ENCODE measurements at regions not wholly inside any gene's neighbourhood (a gene's known extent, or its start where the extent isn't known, plus 50 kb on each side); places are given as distances from the start of the nearest gene placed in this dataset.

DNA sequence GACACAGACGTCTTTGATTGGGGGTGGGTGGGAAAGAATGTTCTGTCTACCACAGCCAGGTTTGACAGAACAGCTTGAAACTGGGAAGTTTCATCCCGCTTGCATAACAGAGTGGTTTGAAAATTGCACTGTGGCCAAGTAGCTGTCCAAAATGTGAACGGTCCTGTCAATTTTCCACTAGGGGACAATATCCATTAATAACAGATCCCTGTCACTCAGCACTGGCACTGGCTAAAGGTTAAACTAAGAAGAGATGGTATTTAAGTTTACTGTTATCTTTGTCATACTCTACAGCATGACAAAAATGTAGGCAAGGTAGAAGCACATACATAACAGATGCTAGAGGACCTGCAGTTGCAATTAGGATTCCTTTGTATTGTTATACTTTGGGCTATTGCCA is 55.6 kb upstream of the ACMSD start (continued):
- TF ChIP-seq ZNF75D (CRISPR knock-in tag; IDR thresholded peaks at IDR 0.05; ENCODE audit: borderline replicate concordance) (no peak), ZNF678 (CRISPR knock-in tag; IDR thresholded peaks at IDR 0.05) (no peak), NFIC (IDR thresholded peaks at IDR 0.05; ENCODE audit: low read length) (no peak), ZNF546 (CRISPR knock-in tag; conservative IDR thresholded peaks at IDR 0.05) (no peak), THYN1 (CRISPR knock-in tag; IDR thresholded peaks at IDR 0.05; ENCODE audit: borderline replicate concordance, low read depth) (0 out of 2 replicates have a peak, but pooled peaks have one; percentile 54), ZNF772 (CRISPR knock-in tag; IDR thresholded peaks at IDR 0.05) (0 out of 2 replicates have a peak, but pooled peaks have one; percentile 37), ZNF850 (CRISPR knock-in tag; conservative IDR thresholded peaks at IDR 0.05) (no peak), ZNF234 (CRISPR knock-in tag; conservative IDR thresholded peaks at IDR 0.05) (no peak), KLF9 (CRISPR knock-in tag; IDR thresholded peaks at IDR 0.05; ENCODE audit: low read depth) (no peak), ARNT (IDR thresholded peaks at IDR 0.05) (no peak), ZNF788 (CRISPR knock-in tag; IDR thresholded peaks at IDR 0.05; ENCODE audit: borderline replicate concordance) (no peak), ZNF792 (CRISPR knock-in tag; IDR thresholded peaks at IDR 0.05) (no peak), SAP130 (CRISPR knock-in tag; IDR thresholded peaks at IDR 0.05; ENCODE audit: low read depth) (0 out of 2 replicates have a peak, but pooled peaks have one; percentile 19), POLR2AphosphoS5 (IDR thresholded peaks at IDR 0.05; ENCODE audit: low read depth, low read length) (no peak), SIN3B (IDR thresholded peaks at IDR 0.05; ENCODE audit: low read length) (no peak), ZNF30 (CRISPR knock-in tag; IDR thresholded peaks at IDR 0.05) (no peak), ZSCAN20 (CRISPR knock-in tag; IDR thresholded peaks at IDR 0.05; ENCODE audit: borderline replicate concordance) (no peak), STAG1 (CRISPR knock-in tag; IDR thresholded peaks at IDR 0.05) (peak; percentile 79), NR1H2 (CRISPR knock-in tag; IDR thresholded peaks at IDR 0.05; ENCODE audit: borderline replicate concordance, low read depth) (no peak)
- TF ChIP-seq, protein P1, sequence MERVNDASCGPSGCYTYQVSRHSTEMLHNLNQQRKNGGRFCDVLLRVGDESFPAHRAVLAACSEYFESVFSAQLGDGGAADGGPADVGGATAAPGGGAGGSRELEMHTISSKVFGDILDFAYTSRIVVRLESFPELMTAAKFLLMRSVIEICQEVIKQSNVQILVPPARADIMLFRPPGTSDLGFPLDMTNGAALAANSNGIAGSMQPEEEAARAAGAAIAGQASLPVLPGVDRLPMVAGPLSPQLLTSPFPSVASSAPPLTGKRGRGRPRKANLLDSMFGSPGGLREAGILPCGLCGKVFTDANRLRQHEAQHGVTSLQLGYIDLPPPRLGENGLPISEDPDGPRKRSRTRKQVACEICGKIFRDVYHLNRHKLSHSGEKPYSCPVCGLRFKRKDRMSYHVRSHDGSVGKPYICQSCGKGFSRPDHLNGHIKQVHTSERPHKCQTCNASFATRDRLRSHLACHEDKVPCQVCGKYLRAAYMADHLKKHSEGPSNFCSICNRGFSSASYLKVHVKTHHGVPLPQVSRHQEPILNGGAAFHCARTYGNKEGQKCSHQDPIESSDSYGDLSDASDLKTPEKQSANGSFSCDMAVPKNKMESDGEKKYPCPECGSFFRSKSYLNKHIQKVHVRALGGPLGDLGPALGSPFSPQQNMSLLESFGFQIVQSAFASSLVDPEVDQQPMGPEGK (CRISPR knock-in tag; IDR thresholded peaks at IDR 0.05): no peak
- TF ChIP-seq, protein P2, sequence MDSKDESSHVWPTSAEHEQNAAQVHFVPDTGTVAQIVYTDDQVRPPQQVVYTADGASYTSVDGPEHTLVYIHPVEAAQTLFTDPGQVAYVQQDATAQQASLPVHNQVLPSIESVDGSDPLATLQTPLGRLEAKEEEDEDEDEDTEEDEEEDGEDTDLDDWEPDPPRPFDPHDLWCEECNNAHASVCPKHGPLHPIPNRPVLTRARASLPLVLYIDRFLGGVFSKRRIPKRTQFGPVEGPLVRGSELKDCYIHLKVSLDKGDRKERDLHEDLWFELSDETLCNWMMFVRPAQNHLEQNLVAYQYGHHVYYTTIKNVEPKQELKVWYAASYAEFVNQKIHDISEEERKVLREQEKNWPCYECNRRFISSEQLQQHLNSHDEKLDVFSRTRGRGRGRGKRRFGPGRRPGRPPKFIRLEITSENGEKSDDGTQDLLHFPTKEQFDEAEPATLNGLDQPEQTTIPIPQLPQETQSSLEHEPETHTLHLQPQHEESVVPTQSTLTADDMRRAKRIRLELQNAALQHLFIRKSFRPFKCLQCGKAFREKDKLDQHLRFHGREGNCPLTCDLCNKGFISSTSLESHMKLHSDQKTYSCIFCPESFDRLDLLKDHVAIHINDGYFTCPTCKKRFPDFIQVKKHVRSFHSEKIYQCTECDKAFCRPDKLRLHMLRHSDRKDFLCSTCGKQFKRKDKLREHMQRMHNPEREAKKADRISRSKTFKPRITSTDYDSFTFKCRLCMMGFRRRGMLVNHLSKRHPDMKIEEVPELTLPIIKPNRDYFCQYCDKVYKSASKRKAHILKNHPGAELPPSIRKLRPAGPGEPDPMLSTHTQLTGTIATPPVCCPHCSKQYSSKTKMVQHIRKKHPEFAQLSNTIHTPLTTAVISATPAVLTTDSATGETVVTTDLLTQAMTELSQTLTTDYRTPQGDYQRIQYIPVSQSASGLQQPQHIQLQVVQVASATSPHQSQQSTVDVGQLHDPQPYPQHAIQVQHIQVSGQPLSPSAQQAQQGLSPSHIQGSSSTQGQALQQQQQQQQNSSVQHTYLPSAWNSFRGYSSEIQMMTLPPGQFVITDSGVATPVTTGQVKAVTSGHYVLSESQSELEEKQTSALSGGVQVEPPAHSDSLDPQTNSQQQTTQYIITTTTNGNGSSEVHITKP (CRISPR knock-in tag; IDR thresholded peaks at IDR 0.05; ENCODE audit: low read depth): no peak
- TF ChIP-seq, protein P3, sequence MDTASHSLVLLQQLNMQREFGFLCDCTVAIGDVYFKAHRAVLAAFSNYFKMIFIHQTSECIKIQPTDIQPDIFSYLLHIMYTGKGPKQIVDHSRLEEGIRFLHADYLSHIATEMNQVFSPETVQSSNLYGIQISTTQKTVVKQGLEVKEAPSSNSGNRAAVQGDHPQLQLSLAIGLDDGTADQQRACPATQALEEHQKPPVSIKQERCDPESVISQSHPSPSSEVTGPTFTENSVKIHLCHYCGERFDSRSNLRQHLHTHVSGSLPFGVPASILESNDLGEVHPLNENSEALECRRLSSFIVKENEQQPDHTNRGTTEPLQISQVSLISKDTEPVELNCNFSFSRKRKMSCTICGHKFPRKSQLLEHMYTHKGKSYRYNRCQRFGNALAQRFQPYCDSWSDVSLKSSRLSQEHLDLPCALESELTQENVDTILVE (CRISPR knock-in tag; IDR thresholded peaks at IDR 0.05): 0 out of 2 replicates have a peak, but pooled peaks have one; percentile 37
- TF ChIP-seq, protein P4, sequence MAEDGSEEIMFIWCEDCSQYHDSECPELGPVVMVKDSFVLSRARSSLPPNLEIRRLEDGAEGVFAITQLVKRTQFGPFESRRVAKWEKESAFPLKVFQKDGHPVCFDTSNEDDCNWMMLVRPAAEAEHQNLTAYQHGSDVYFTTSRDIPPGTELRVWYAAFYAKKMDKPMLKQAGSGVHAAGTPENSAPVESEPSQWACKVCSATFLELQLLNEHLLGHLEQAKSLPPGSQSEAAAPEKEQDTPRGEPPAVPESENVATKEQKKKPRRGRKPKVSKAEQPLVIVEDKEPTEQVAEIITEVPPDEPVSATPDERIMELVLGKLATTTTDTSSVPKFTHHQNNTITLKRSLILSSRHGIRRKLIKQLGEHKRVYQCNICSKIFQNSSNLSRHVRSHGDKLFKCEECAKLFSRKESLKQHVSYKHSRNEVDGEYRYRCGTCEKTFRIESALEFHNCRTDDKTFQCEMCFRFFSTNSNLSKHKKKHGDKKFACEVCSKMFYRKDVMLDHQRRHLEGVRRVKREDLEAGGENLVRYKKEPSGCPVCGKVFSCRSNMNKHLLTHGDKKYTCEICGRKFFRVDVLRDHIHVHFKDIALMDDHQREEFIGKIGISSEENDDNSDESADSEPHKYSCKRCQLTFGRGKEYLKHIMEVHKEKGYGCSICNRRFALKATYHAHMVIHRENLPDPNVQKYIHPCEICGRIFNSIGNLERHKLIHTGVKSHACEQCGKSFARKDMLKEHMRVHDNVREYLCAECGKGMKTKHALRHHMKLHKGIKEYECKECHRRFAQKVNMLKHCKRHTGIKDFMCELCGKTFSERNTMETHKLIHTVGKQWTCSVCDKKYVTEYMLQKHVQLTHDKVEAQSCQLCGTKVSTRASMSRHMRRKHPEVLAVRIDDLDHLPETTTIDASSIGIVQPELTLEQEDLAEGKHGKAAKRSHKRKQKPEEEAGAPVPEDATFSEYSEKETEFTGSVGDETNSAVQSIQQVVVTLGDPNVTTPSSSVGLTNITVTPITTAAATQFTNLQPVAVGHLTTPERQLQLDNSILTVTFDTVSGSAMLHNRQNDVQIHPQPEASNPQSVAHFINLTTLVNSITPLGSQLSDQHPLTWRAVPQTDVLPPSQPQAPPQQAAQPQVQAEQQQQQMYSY (CRISPR knock-in tag; IDR thresholded peaks at IDR 0.05): no peak
